GM12865 (cell line): ENCODE measurements at regions not wholly inside any gene's neighbourhood (a gene's known extent, or its start where the extent isn't known, plus 50 kb on each side); places are given as distances from the start of the nearest gene placed in this dataset.
"Not testable (repeated sequence)": the region's sequence is repeated elsewhere in the genome, so short reads cannot be mapped to it uniquely, and the experiment has no call there.

ENCODE experiments used
- DNase-seq: peaks from one replicate; pipeline ENCODE4 v3.0.0; 2010; ENCODE audit warnings: low read depth
- H3K4me3 ChIP-seq: 2 replicates; pipeline ENCODE4 v1.5.1; 2011; ENCODE audit warnings: mild to moderate bottlenecking, low read depth, low read length, control low read depth
- CTCF ChIP-seq: IDR thresholded peaks from 2 replicates; pipeline ENCODE4 v1.5.1; 2011; ENCODE audit warnings: low read length, control low read depth, low read depth, inconsistent platforms; ENCODE audit not compliant: insufficient read depth; ENCODE audit errors: missing control alignments

DNA sequence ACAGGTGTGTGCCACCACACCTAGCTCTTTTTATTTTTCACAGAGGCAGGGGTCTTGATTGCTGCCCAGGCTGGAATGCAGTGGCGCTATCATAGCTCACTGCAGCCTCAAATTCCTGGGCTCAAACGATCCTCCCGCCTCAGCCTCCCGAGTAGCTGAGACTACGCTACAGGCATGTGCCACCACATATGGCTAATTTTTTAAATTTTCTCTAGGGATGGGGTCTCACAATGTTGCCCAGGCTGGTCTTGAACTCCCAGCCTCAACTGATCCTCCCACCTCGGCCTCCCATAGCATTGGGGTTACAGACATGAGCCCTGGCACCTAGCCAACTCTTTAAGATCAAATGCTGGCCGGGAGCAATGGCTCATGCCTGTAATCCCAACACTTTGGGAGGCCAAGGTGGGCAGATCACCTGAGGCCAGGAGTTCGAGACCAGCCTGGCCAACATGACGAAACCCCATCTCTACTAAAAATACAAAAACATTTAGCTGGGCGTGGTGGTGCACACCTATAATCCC, 50.6 kb upstream of the MYL10 start:
- not testable (repeated sequence) for DNase-seq, H3K4me3 ChIP-seq

DNA sequence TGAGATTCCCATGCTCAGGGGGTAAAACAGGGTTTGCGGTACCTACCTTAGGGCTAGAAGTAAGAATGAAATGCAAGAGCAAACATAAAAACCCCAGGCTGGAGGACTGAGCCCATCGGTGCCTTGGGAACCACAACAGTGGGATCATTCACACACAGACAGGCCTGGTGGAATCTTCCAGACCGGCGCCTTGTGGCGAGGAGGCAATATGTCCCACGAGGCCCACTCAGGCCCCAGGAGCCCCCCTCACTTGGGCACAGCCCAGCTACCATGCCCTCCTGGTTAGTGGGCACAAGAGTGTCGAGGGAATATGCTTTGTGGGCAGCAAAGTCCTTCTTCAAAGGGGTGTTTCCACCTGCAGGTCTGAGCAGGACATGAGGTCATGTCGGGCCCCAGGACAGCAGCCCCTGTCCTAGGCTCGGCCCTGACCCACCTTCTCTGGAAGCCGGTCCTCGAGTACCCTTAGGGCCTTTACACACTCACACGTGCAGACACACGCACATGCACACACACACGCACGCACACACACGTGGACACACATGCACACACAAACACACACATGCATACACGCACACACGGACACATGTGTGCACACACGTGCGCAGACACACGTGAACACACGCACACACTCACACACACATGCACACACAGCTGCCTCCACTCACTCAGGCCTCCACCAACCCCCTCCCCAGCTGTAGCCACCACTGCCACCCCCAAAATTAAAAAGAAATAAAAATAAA, 51.5 kb upstream of the MYL10 start:
- DNase-seq = no peak
- TF ChIP-seq CTCF = no peak
- H3K4me3 ChIP-seq = no peak overlapping the region

DNA sequence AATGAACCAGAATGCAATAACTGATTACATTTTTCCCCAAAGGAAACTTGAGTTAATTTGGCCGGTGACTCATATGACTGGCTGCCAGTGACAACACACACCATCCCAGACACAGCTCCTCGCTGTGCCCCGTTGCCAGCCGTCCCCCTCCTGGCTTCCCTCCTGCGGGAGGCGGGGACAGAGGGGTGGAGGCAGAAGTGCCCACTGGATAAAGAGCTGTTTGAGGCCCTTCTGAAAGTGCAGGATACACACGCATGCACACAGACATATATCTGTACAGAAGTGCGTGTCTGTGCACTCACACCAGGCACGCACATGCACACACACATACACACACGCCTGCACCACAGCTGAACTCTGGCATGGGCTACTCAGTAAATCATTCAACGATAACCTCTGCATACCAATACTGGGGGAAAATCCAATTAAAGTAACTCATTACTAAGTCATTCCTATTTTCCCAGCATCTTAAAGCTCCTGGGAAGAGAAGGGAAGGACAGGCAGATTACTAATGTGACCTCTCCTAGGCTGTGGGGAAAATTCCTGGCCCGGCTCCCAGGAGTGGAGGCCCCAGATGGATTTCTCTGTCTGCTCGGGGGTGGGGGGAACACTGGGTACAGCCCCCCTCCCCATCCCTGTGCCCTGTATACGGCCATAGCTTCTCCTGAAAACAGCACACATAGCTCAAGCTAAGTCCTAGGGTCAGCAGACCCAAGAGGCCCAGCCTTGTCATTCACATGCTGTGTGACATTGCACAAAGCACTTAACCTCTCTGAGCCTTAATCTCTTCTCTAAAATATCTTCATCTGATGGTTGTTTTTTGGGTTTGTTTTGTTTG, 52.3 kb upstream of the MYL10 start:
- DNase-seq = no peak
- H3K4me3 ChIP-seq = no peak overlapping the region
- no peak for TF ChIP-seq CTCF

DNA sequence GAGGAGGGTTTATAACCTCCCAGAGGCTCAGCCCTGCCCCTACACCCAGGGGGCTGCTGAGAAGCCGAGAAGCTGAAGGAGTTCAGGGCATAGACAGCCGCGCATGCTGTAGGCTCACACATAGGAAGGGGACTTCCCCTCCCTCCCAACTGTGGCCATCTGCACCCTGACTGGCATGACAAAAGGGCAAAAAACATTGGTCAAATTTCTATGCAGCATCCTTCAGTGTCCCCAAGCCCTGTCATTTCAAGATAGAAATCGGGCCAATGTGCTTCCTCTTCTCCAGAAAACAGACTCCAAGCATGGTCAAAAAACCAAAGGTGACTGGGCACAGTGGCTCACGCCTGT, 55.9 kb upstream of the MYL10 start:
- no peak for DNase-seq
- no peak for TF ChIP-seq CTCF
- no peak overlapping the region for H3K4me3 ChIP-seq

DNA sequence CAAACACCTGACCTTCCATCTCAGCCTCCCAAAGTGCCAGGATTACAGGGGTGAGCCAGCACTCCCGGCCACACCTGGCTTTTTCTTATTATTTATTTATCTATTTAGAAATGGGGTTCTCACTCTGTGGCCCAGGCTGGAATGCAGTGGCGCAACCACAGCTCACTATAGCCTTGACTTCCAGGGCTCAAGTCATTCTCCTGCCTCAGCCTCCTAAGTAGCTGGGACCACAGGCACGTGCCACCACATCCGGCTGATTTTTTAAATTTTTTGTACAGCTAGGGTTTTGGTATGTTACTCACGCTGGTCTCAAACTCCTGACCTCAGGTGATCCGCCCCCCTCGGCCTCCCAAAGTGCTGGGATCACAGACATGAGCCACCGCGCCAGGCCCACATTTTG, 56.9 kb upstream of the MYL10 start:
- no peak overlapping the region for H3K4me3 ChIP-seq
- no peak for TF ChIP-seq CTCF
- no peak for DNase-seq

GRCh38 chr7:101687081-101687480, 58.0 kb upstream of the MYL10 start:
- no peak for TF ChIP-seq CTCF
- DNase-seq = no peak
- no peak overlapping the region for H3K4me3 ChIP-seq

DNA sequence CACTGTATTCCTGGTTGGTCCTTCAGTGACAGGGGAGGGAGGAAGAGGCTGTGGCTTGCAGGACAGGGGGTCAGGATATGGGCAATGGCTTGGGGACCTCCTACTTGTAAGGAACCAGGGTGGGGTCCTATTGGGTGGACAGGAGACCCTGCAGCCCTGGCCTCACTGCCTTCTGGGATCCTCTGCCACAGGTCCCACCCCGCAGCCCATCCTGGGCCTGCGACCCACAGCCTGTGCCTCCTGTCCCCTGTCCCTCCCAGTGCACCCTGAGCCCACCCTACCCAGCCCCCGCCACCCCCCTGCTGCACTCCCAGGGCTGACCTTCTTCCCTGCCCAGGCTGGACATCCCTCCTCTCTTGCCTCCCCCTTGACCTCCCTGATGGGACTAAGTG, 58.7 kb upstream of the MYL10 start:
- H3K4me3 ChIP-seq = no peak overlapping the region
- DNase-seq = no peak
- no peak for TF ChIP-seq CTCF
